PFSK-1 (cell line): ENCODE measurements at regions not wholly inside any gene's neighbourhood (a gene's known extent, or its start where the extent isn't known, plus 50 kb on each side); places are given as distances from the start of the nearest gene placed in this dataset.

Source experiments
- FOXP2 ChIP-seq: optimal IDR thresholded peaks from 2 replicates; pipeline ENCODE3; 2011; ENCODE audit warnings: borderline replicate concordance, control low read depth, inconsistent platforms; ENCODE audit not compliant: insufficient read depth; ENCODE audit errors: extremely low read length, extremely low read depth
- POLR2AphosphoS5 ChIP-seq: IDR thresholded peaks from 2 replicates; pipeline ENCODE4 v1.6.1; 2012; ENCODE audit warnings: low read depth, mild to moderate bottlenecking, control low read depth, low read length, moderate library complexity
- SIN3A ChIP-seq: IDR thresholded peaks from 2 replicates; pipeline ENCODE4 v1.6.1; 2012; ENCODE audit warnings: mild to moderate bottlenecking, low read length, moderate library complexity, borderline replicate concordance; ENCODE audit not compliant: insufficient read depth
- TAF1 ChIP-seq: IDR thresholded peaks from 2 replicates; pipeline ENCODE4 v1.6.1; 2012; ENCODE audit warnings: low read length, control low read depth, borderline replicate concordance; ENCODE audit not compliant: insufficient read depth
- TF ChIP-seq, protein P1 (sequence below), 2 experiments: IDR thresholded peaks; 2 replicates each; pipeline versions ENCODE4 v1.6.1 to v1.8.0; 2011 to 2012; ENCODE audit warnings: low read depth in 2 of 2, low read length in 2 of 2, control low read depth in 1 of 2, inconsistent platforms in 1 of 2, mild to moderate bottlenecking in 1 of 2, moderate library complexity in 1 of 2; ENCODE audit not compliant: insufficient read depth in 1 of 2

DNA sequence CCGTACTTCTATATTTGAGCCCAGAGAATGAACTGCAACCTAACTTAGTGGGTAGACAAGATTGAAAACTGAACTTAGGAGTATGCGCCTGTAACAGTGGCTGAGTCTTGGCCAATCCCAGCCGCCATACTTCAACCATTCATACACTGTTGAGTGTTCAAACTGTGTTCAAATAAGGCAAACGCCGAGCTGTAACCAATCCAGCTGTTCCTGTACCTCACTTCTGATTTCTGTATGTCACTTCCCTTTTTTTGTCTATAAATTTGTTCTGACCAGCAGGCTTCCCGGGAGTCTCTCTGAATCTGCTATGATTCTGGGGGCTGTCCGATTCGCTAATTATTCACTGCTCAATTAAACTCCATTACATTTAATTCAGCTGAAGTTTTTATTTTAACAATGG, 58.6 kb upstream of the TPM1 start:
- TF ChIP-seq TAF1 (no peak), FOXP2 (no peak), SIN3A (no peak), POLR2AphosphoS5 (no peak)
- TF ChIP-seq, protein P1, sequence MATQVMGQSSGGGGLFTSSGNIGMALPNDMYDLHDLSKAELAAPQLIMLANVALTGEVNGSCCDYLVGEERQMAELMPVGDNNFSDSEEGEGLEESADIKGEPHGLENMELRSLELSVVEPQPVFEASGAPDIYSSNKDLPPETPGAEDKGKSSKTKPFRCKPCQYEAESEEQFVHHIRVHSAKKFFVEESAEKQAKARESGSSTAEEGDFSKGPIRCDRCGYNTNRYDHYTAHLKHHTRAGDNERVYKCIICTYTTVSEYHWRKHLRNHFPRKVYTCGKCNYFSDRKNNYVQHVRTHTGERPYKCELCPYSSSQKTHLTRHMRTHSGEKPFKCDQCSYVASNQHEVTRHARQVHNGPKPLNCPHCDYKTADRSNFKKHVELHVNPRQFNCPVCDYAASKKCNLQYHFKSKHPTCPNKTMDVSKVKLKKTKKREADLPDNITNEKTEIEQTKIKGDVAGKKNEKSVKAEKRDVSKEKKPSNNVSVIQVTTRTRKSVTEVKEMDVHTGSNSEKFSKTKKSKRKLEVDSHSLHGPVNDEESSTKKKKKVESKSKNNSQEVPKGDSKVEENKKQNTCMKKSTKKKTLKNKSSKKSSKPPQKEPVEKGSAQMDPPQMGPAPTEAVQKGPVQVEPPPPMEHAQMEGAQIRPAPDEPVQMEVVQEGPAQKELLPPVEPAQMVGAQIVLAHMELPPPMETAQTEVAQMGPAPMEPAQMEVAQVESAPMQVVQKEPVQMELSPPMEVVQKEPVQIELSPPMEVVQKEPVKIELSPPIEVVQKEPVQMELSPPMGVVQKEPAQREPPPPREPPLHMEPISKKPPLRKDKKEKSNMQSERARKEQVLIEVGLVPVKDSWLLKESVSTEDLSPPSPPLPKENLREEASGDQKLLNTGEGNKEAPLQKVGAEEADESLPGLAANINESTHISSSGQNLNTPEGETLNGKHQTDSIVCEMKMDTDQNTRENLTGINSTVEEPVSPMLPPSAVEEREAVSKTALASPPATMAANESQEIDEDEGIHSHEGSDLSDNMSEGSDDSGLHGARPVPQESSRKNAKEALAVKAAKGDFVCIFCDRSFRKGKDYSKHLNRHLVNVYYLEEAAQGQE (IDR thresholded peaks at IDR 0.05; ENCODE audit: insufficient read depth in 1 of 2, low read depth in 2 of 2, low read length in 2 of 2), result no peak

DNA sequence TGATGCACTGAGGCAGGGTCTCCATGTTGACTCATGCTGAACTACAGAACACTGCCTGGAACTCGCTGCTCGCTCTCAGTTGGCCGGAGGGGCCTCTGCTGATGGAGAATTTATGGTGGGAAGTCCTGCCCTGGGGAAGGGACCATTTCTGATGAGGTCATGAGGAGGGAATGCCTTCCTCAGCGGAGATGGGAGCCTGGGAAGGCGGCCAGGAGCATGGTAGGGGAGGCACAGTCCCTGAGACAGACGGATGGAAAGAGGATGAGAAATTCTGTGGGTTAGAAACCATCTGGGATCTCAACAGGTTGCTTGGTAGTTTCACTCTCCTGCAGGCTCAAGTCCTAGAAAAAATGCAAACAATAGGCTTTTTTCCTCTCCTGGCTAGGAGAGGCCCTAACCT, 56.8 kb upstream of the TPM1 start:
- TF ChIP-seq, protein P1 (IDR thresholded peaks at IDR 0.05; ENCODE audit: insufficient read depth in 1 of 2, low read depth in 2 of 2, low read length in 2 of 2), result 0 out of 4 replicates have a peak, but pooled peaks of 1 of the 2 experiments have one; percentile 26
- TF ChIP-seq FOXP2 (peak; percentile 23), TAF1 (no peak), POLR2AphosphoS5 (no peak)

DNA sequence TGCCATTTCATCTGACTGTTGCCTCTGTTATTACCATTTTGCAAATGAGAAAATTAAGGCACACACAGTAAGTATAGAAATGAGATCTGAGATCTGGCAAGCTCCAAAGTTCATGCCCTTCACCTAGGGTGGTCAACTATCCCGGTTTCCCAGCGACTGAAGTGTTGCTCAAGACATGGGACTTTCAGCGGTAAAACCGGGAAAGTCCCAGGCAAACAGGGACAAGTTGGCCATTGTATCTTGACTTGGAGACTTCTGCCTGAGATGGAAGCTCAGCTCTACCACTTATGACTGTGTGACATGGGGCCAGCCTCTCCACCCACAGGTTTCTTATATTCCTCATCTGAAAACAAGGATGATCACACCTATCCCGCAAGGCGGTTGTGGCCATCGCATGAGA, 55.6 kb upstream of the TPM1 start:
- TF ChIP-seq SIN3A (no peak), TAF1 (no peak), POLR2AphosphoS5 (no peak)
- TF ChIP-seq, protein P1 (IDR thresholded peaks at IDR 0.05; ENCODE audit: insufficient read depth in 1 of 2, low read depth in 2 of 2, low read length in 2 of 2), result no peak

DNA sequence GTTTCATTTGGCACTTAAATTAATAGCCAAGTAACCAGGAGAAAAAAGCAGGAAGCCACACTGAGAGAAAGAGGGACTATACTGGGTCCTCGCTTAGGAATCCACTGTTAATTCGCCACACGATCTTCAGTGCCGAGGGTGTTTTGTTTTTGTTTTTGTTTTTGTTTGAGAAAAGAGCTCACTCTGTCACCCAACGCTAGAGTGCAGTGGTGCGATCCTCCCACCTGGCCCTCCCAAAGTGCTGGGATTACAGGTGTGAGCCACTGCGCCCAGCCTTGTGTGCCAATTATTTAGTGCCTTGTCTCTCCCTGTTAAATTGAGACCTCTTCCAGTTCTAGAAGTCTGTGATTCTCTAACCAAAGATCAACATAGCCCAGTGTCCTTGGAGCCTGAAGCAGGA, 53.8 kb upstream of the TPM1 start:
- TF ChIP-seq TAF1 (no peak), FOXP2 (no peak), SIN3A (no peak), POLR2AphosphoS5 (no peak)
- TF ChIP-seq, protein P1 (IDR thresholded peaks at IDR 0.05; ENCODE audit: insufficient read depth in 1 of 2, low read depth in 2 of 2, low read length in 2 of 2), result no peak

DNA sequence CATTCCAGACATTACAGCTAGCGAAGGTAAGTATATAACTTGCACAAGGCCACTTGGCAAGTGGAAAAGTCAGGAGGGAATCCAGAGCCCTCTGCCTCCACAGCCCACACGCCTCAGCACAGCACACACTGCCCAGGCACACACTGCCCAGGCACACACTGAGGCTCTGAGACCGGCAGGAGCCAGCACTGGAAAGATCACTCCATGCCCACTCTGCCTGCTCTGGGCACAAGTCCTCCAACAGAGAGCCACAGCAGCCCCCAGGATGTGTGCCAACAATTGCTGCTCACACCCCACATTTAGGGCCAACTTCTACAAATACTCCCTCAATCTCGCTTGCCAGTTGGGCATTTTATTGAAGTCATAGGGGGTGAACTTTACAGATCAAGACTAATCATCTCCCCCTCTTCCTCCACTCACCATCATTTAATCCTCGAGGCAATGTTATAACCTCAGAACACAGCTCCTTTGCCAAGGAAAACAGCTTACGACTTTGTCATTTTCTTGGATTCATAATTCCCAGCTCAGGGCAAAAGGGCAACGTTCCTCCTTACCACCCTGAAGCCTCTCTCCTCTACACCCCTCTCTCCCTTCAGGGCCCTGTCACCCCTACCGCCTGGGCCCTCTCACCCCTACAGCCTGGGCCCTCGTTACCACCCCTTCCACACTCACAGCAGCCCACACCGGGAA, 53.0 kb upstream of the TPM1 start:
- TF ChIP-seq SIN3A (no peak), FOXP2 (no peak), POLR2AphosphoS5 (no peak), TAF1 (no peak)
- TF ChIP-seq, protein P1 (IDR thresholded peaks at IDR 0.05; ENCODE audit: insufficient read depth in 1 of 2, low read depth in 2 of 2, low read length in 2 of 2), result no peak
